NCI-H460 (cell line): ENCODE measurements at regions not wholly inside any gene's neighbourhood (a gene's known extent, or its start where the extent isn't known, plus 50 kb on each side); places are given as distances from the start of the nearest gene placed in this dataset.

ENCODE experiments used
- DNase-seq: peaks from one replicate; pipeline ENCODE4 v3.0.0-alpha.2; 2016; ENCODE audit warnings: low read depth; ENCODE audit errors: extremely low read depth

DNA sequence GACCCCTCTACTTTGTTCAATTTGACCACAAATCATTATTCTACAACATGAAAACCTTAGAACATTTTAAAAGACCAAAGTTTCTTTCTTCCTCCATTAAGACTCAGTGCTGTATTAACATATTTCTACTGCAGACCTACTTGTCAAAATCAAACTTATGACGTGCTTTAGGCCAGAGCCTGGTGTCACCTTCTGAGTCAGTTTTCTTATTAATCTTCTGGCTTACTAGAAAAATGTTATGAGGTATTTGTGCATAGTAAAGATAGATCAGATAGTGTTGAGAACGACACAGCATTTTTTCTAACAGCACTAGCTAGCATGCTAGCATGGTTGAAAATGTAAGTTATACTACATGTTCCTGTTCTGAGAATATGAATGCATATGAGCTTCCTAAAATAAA lies 333.6 kb upstream of the FAM241A start:
- DNase-seq, result no peak

DNA sequence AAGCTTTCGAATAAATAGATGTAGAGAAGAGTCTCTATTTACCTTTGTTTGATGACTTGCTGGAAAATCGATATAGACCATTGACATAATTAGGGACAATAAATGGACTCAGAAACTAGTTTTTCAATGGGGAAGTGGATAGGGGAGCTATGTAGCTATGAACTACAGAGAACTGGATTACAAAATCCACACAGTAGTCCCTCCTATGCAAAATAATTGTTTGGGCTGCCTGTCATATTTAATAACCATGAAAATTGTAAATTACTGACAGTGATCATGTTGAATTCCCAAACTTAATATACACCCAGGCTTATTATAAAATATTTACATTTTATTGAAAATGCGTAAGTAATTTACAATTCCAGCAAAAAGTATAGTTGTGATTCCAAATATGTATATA lies 333.1 kb upstream of the FAM241A start:
- no peak for DNase-seq

DNA sequence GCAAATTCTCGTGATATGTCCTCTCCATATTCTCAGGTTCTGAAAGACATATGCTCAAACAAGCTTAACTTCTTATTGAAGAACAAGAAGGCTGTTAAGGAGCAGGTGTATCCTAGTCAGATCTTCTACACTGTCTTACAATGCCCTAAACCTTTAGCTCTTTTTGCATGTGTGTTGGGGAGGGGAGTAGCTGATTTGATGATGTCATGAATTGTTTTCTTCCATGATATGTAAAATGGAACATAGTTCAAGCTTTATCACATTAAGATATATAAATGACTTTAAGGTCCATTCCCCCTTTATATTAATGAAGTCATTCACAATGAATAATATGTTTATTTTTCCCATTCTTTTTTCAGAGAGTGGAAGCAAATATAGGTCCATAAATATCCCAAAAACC lies 332.5 kb upstream of the FAM241A start:
- DNase-seq, result no peak

DNA sequence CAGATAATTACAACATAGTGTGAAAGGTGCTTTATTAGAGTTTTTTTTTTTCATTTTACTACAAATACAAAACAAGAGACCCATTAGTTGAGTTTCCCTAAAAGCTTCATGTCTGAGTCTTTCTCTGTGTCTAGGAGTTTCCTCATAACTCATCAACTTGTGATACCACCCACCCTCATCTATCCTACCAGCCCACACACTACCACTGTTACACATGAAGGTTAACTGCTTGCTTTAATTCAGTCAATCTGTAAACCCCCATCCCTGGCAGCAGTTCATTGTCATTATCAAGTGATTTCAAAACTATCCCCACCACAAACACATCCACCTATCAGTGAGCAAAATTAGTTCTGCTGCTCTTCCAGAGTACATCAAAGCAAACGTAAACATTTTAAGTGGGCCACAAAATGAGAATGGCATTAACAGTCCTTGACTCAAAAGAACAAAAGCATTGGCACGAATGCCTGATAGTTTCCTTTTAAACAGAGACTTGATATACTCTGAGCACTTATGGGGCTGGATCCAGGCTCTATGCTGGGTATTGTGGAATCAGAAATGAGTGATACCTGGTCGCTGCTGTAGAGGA lies 331.6 kb upstream of the FAM241A start:
- DNase-seq, result no peak

DNA sequence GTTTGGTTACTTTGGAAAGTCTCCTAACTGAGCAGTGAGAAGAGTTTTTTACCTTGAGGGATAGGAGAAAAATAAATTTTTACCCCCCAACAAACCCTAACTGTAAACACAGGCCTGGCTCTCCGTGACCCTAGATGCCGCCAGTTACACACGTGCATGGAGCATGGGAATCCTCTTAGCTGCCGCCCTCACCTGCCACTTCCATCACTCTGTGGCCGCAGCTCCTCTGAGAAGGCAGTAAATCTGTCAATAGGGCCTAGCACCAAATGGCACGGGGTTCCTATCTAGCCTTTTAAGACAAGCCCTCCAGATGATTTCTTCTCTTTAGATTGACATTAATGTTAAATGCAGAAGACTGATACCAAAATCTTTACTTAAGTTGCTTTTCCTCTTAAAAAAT lies 330.3 kb upstream of the FAM241A start:
- no peak for DNase-seq

DNA sequence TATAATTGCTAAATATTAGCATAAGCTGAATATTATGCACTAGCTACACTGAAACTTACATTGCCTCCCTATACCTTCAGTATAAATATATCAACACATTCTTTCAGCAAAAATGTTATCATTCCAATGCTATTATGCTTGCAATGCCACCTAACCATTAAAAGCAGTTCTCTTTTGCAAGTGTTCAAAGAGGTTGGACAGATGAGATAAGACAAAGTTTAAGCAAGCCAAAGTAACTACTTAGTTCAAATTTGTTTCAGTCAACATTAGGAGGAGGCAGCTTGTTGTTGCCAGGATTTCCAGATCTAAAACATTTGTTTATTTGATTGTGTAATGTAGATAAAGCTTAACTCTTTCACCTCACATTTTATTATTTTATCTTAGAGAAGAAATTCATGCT lies 323.9 kb upstream of the FAM241A start:
- DNase-seq, result no peak

DNA sequence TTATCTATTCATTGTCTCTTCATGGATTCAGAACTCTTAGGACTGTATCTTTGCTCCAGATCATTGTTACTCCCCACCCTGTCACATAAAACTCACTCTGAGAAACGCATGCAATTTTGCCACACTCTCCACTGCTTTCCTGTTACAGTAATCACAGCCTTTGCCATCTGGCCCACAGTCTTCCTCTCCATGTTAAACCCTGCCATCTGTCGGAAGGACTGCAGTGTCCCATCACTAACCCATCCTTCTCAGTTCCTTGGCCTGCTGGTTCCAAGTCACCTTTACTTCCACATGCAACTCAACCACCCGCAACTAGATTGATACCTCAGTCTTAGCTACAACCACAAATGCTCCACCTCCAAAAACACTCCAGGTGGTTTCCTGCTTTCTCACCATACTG lies 308.7 kb upstream of the FAM241A start:
- no peak for DNase-seq

DNA sequence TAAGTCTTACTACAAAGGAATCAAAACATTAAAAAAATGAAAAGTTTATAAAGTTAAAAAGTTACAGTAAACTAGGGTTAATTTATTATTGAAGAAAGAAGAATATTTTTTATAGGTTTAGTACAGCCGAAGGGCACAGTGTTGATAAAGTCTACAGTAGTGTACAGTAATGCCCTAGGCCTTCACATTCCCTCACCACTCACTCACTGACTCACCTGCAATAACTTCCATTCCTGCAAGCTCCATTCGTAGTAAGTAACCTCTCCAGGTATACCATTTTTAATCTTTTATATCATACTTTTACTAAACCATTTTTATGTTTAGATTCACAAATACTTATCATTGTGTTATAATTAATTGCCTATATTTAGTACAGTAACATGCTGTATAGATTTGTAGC lies 307.5 kb upstream of the FAM241A start:
- DNase-seq, result no peak

DNA sequence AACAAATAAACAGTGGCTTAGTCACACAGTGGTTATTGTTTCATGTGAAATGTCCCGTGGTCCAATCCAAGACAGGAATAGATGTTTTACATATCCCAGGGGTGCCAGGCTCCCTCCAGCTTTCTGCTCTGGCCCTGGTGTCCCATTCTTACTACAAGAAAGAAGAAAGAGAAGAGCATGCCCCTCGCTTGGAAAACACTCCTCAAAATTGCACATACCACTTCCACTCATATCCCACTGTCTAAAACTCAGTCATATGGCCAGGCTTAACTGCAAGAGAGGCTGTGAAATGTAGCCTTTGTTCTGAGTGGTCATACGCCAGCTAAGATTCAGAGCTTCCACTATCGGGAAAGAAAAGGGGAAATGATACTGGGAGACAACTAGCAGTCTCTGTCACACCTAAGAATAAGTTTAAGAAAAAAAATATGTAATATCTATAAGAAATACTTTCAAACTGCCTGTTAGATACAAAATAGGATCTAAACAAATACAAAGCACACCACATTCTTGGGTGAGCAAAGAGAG lies 306.8 kb upstream of the FAM241A start:
- DNase-seq, result no peak

DNA sequence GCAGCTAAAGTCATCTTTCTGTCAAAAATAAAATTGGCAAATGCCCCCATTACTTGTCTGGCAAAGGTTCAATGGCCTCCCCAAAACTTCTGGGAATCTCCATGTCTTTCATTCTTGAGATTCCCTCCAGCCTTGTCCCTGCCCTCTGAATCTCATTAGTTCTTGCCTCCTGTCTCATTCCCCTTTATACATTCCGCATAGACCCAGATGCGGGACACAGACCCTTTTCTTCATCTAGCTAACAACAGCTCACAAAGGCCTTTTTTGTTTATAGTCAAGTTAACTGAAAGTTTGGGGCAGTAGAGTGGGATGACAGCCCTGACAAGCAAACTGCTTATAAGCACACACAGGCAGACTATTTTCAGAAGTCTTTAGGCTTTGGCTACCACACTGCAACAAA lies 306.1 kb upstream of the FAM241A start:
- no peak for DNase-seq

DNA sequence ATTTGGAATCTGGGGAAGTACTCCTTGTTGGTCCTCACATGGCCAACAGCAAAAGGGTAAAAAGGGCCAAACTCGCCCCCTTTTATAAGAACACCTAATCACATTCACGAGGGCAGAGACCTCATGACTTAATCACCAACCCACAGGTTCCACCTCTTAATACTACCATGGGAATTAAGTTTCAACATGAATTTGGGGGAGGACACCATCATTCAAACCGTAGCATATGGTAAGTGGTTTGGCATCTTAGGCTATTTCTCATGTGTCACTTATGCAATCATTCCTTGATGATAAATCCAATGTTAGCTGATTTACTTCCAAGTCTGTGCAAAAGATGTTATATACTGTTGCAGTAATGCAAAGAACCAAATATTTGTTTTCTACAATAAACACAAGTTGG lies 302.9 kb upstream of the FAM241A start:
- DNase-seq, result no peak

DNA sequence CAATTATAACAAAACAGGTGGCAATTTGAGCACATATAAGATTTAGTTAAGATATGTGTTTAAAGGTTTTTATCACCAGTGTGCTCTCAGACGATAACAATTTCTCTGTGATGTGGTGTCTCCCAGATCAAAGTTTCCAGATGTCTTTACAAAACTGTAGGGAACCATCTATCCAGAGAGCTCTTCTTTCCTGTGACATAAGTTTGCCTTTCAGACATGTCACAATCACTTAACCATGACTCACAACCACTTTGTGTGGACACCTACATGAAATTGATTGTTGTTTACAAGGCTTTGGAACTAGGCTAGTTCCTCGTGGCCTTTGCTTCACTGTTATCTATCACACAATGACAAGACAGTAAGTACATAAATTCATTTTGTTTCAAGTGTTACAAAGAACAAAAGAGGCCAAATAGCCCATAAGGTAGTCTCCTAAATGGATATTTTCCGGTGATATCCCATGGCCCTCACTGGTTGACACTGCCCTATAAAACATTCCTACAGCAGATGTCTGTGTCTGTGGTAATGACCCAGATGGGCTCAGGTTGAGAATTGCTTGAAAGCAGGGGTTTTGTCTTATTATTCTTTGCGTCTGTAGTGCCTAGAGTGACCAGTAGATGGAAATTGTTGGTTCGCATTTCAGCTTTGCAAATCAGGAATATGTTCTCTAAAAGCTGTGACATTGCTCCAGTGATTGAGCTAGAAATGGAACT lies 297.8 kb upstream of the FAM241A start:
- DNase-seq, result no peak

DNA sequence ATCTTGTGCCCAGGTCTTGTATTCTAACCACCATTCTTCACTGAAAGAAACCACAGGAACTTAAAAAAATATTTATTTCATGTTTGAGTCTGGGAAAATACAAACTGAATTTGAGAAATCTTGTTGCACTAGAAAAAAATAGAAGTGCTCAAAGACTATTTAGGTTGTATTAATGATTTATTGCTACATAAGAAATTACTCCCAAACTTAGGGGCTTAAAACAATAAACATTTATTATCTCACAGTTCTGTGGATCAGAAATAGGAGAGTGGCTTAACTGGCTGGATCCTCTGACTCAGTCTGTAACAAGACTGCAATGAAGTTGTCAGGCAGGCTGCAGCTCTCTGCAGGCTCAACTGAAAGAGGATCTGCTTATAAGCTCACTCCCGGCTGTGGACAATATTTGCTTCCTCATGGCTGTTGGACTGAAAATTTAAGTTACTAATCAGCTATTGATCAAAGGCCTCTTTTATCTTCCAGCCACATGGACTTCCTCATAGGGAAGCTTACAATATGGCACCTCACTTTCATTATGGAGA lies 295.4 kb upstream of the FAM241A start:
- no peak for DNase-seq

DNA sequence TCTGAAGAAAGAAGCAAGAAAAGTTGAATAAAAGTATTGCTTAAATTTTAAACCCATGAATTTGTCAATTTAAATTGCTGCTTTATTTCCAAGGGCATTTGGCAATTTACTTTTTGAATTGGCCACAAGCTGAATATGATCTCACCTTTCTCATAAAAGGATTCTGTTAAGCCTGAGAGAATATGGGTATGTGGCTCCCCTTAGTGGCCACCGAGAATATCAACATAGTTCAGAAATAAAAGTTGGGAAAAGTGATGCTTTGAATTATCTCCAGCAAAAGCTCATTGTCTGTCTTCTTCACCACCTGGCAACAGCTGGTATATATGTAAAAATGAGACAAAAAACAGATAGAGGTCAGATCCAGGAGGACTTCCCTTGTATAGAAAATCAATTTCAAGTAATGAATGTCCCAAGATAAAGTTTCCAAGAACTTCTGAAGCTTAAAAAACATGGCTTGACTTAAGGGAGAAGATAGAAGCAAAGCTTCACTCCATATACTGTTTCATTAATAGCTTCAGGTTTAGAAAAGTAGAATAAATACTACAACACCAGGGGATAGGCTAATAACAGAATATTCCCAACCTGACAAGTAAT lies 290.7 kb upstream of the FAM241A start:
- peak; percentile 16 for DNase-seq

DNA sequence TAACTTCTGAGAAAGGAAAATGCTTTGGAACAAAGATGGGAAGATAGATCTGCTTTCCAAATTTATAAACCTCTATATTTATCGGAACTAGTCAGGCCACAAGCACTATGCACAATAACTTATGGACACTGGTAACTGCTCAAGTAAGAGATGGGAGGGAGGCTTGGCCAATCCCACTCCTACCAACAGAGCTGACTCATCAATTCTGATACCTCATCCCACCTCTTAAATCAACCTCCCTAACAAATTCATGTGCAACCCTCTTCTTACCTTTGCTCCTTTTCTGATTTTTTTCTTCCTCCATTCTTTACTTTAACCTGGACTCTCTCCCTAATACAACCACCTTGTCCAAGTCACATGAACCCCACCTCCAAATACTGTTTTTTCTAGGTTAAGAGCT lies 289.9 kb upstream of the FAM241A start:
- no peak for DNase-seq

DNA sequence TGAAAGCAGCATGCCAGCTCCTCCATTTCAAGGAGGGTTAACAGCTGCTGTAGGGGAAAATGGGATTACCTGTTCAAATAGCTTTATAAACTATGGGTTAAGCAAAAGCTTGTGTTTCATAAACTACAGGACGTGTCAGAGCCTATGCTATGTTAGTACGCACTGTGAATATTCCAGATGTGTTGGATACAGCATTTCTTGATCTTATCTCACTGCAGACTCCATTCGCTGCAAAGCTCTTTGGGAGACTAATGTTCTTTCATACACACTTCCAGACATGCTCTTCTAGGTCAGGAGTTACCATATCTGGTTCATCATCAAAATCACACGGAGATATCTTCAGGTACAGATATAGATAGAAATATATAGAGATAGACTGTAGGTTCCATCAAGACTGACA lies 281.2 kb upstream of the FAM241A start:
- DNase-seq, result no peak

DNA sequence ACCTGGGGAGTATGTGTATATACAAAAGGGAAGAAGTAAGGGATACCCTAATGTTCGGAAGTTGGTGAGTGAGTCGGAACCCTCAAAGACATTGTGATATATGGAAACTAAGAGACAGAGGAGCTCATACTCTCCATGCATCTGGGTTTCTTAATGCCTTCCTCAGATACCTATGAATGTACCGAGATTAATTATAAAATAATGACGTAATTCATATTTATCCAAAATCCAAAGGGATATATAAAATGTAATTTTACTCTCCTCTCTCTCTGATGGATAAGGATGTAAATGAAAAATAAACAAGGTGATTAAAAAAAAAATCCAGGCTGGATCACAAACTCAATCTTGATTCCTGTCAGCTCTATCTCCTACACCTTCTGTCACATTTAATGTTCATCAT lies 275.9 kb upstream of the FAM241A start:
- DNase-seq, result no peak

DNA sequence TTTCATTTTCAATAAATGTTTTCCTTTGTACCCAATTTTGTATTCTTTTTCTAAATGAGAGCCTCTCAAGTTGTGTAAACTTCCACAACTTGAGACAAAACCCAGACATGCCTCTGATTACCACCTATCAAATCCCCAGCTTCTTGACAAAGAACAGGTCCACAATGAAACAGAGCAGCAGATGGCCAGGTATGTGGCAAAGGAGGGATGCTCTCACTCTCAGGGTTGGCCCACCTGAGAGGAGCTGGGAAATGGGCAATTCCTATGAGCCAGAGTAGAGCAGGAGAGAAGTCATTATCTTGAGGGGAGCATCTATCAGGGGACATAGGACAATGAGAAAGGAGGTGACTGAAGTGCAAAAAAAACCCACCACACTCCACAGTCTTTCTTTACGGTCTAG lies 273.5 kb upstream of the FAM241A start:
- DNase-seq, result no peak

DNA sequence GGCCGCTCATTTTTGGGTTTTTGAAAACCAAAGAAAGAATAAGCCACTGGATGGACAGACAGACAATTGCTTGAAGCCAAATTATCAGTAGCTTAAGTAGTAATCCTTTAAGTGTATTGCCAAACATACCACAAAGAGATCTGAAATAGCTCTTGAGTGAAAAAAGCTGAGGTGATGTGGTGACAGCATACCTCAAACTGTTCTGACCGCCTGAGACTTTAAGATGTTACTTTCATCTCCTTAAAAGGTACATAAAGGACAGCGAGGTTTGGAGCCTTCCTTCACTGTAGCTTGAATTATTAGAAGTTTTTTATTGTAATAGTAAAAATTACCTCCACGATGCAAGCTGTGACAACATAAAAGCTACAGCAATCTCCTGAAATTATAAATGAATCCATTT lies 271.5 kb upstream of the FAM241A start:
- DNase-seq, result no peak

DNA sequence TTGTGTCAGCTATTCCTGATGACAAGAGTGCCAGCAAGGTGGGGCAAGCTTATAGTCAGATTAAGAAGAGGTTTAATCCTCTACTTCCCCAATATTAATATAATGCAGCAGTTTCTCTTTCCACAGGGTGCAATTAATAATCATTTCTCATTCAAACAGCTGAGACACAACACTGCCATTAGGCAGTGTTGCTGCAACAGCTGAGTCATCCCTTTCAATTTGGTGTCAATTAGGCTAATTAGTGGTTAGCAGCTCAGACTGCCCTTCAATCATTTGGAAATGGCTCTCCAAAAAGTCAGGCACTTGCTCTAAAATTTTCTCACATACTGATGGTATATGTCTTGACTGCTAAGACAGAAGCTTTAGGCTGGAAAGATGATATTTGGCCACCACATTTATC lies 265.7 kb upstream of the FAM241A start:
- no peak for DNase-seq

DNA sequence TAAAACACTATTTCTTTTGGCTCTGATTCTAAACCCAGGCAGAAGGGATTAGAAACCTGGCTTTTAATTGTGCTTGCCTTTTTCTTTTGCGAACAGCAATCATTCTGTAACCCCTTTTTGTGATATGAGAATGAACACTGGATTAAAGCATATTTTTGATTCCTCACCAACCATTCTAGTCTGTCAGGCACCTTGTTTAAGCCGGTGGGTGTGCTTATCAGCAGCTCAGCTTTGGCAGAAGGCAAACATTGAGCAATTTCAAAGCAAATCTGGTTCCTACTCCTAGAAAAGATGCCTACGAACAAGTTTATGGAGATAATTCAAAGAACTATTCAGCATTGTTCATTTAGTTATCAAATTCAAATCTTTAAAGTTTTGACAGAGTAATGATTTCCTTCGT lies 265.1 kb upstream of the FAM241A start:
- no peak for DNase-seq

DNA sequence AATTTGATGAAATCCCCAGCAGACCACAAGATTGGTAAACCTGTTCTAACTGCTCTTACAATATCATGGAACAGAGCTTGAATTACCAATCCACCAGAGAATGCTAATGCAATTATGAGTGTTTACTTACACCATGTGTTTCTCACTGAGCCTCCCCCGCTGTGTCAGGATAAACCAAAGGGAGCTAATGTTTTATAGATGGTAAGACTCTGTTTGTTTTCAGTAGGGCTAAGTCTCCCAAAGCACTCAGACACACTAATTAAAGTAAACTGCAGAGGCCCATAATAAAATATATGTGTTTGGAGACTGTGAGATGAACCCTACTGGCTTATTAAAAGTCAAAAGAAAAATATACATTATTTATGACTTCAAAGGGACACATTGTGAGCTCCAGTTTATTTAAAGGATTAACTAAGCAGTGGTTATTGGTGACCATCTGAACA lies 261.7 kb upstream of the FAM241A start:
- DNase-seq, result no peak
